ENCODE measurements at regions not wholly inside any gene's neighbourhood (a gene's known extent, or its start where the extent isn't known, plus 50 kb on each side); places are given as distances from the start of the nearest gene placed in this dataset.

DNA sequence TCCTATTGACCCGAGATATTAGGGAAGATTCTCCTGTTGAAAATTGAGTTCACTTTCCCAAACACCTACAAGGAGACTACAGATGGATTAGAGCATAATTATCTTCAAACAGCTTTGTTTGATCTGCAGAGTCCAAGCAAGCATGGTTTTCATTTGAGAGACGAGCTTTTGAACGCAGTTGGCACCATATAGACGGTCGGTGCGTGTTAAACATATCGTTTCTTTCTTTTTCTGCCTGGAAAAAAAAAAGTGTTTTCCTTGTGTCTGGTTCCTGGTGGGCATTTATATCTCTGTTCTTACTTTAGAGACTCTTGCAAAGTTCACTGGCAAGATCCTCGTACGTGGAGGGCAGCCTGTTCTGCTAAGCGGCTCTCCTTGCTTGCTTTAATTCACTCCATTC is 248.9 kb downstream of the TMEM182 start:
- no peaks in the 10 kb centered on the region for H3K36me3 ChIP-seq (ENCODE audit: control insufficient read depth in 2 of 2, extremely low read depth in 1 of 2, insufficient read depth in 2 of 2, low read length in 2 of 2)

DNA sequence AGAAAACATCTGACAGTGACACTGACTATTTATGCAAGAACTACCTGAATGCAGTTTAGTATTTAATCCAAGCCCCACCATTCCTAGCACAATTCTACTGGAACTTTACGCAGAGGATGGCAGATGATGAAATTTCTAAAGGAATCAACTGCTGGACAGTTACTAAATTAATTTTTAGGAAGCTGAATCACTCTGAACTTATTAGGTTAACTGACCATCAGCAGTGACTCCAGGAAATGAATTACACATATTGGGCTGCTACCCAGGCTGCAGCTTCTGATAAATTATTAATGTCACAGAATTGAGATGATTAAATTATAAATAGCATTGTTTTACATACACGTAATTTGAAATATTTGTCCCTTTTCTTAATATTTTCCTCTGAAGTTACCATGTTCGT is 250.8 kb downstream of the TMEM182 start:
- no peak overlapping the region for H3K9ac ChIP-seq (ENCODE audit: control insufficient read depth, extremely low read depth, insufficient read depth, low read length)
- H2AFZ ChIP-seq (ENCODE audit: control insufficient read depth, low read length) = no peak overlapping the region
- H3K9me1 ChIP-seq (ENCODE audit: control insufficient read depth, extremely low read depth, insufficient read depth, low read length) = no peaks in the 10 kb centered on the region
- no peaks in the 10 kb centered on the region for H3K36me3 ChIP-seq (ENCODE audit: control insufficient read depth in 2 of 2, extremely low read depth in 1 of 2, insufficient read depth in 2 of 2, low read length in 2 of 2)
- H3K27ac ChIP-seq (ENCODE audit: control insufficient read depth, insufficient read depth, low read length) = no peak overlapping the region
- H3K27me3 ChIP-seq (ENCODE audit: control insufficient read depth, extremely low read depth, insufficient read depth, low read length) = no peaks in the 10 kb centered on the region
- FAIRE-seq (no peak), DNase-seq (ENCODE audit: low read depth, low spot score) (no peak)
- H4K20me1 ChIP-seq (ENCODE audit: control insufficient read depth, extremely low read depth, insufficient read depth, low read length) = no peaks in the 10 kb centered on the region
- no peak overlapping the region for H3K4me3 ChIP-seq (ENCODE audit: control insufficient read depth in 2 of 3, extremely low read depth in 1 of 3, insufficient read depth in 2 of 3, low read depth in 1 of 3, low read length in 3 of 3)
- H3K4me2 ChIP-seq (ENCODE audit: control insufficient read depth, extremely low read depth, insufficient read depth, low read depth, low read length) = no peak overlapping the region
- H3K4me1 ChIP-seq (ENCODE audit: control insufficient read depth, extremely low read depth, insufficient read depth, low read length) = no peaks in the 10 kb centered on the region
- H3K79me2 ChIP-seq (ENCODE audit: control insufficient read depth, insufficient read depth, low read length) = no peaks in the 10 kb centered on the region
- dilution Hi-C loops (cut with MboI; ENCODE audit: extremely low pct_ligation_motif_present, low sequenced_read_pairs) = no loop called here
- TF ChIP-seq, protein P1, sequence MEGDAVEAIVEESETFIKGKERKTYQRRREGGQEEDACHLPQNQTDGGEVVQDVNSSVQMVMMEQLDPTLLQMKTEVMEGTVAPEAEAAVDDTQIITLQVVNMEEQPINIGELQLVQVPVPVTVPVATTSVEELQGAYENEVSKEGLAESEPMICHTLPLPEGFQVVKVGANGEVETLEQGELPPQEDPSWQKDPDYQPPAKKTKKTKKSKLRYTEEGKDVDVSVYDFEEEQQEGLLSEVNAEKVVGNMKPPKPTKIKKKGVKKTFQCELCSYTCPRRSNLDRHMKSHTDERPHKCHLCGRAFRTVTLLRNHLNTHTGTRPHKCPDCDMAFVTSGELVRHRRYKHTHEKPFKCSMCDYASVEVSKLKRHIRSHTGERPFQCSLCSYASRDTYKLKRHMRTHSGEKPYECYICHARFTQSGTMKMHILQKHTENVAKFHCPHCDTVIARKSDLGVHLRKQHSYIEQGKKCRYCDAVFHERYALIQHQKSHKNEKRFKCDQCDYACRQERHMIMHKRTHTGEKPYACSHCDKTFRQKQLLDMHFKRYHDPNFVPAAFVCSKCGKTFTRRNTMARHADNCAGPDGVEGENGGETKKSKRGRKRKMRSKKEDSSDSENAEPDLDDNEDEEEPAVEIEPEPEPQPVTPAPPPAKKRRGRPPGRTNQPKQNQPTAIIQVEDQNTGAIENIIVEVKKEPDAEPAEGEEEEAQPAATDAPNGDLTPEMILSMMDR (optimal IDR thresholded peaks at IDR 0.05 in 1 of 3, IDR thresholded peaks at IDR 0.05 in 1 of 3, conservative IDR thresholded peaks at IDR 0.05 in 1 of 3; ENCODE audit: extremely low read depth in 1 of 3, insufficient read depth in 2 of 3, low read length in 3 of 3) = no peak
- no peak for TF ChIP-seq EZH2 (IDR thresholded peaks at IDR 0.05; ENCODE audit: low read length)
- H3K9me3 ChIP-seq (ENCODE audit: control insufficient read depth, low read depth, low read length) = no peaks in the 10 kb centered on the region

More for the DNA sequence above, 248.9 kb downstream of the TMEM182 start:
- dilution Hi-C loops (cut with MboI; ENCODE audit: extremely low pct_ligation_motif_present, low sequenced_read_pairs) = no loop called here
- H2AFZ ChIP-seq (ENCODE audit: control insufficient read depth, low read length) = no peak overlapping the region
- no peaks in the 10 kb centered on the region for H3K9me1 ChIP-seq (ENCODE audit: control insufficient read depth, extremely low read depth, insufficient read depth, low read length)
- no peaks in the 10 kb centered on the region for H3K4me1 ChIP-seq (ENCODE audit: control insufficient read depth, extremely low read depth, insufficient read depth, low read length)
- H3K4me3 ChIP-seq (ENCODE audit: control insufficient read depth in 2 of 3, extremely low read depth in 1 of 3, insufficient read depth in 2 of 3, low read depth in 1 of 3, low read length in 3 of 3) = no peak overlapping the region
- H3K79me2 ChIP-seq (ENCODE audit: control insufficient read depth, insufficient read depth, low read length) = no peaks in the 10 kb centered on the region
- TF ChIP-seq, protein P1 (optimal IDR thresholded peaks at IDR 0.05 in 1 of 3, IDR thresholded peaks at IDR 0.05 in 1 of 3, conservative IDR thresholded peaks at IDR 0.05 in 1 of 3; ENCODE audit: extremely low read depth in 1 of 3, insufficient read depth in 2 of 3, low read length in 3 of 3) = no peak
- TF ChIP-seq EZH2 (IDR thresholded peaks at IDR 0.05; ENCODE audit: low read length) = no peak
- H3K27me3 ChIP-seq (ENCODE audit: control insufficient read depth, extremely low read depth, insufficient read depth, low read length) = no peaks in the 10 kb centered on the region
- no peak overlapping the region for H3K9ac ChIP-seq (ENCODE audit: control insufficient read depth, extremely low read depth, insufficient read depth, low read length)
- FAIRE-seq (no peak), DNase-seq (ENCODE audit: low read depth, low spot score) (no peak)
- H3K27ac ChIP-seq (ENCODE audit: control insufficient read depth, insufficient read depth, low read length) = no peak overlapping the region
- no peaks in the 10 kb centered on the region for H3K9me3 ChIP-seq (ENCODE audit: control insufficient read depth, low read depth, low read length)
- H3K4me2 ChIP-seq (ENCODE audit: control insufficient read depth, extremely low read depth, insufficient read depth, low read depth, low read length) = no peak overlapping the region
- H4K20me1 ChIP-seq (ENCODE audit: control insufficient read depth, extremely low read depth, insufficient read depth, low read length) = no peaks in the 10 kb centered on the region

All from keratinocyte (primary cell).